ENCODE measurements at regions not wholly inside any gene's neighbourhood (a gene's known extent, or its start where the extent isn't known, plus 50 kb on each side); places are given as distances from the start of the nearest gene placed in this dataset.

GRCh38 chr3:15977598-15978232, 179.9 kb upstream of the ANKRD28 start:
- TF ChIP-seq GABPA (IDR thresholded peaks at IDR 0.05; ENCODE audit: low read depth) (no peak), USF2 (IDR thresholded peaks at IDR 0.05; ENCODE audit: borderline replicate concordance, low read depth, low read length) (no peak), NFIC (IDR thresholded peaks at IDR 0.05; ENCODE audit: low read depth, low read length) (no peak), CTCF (IDR thresholded peaks at IDR 0.05 in 2 of 3, conservative IDR thresholded peaks at IDR 0.05 in 1 of 3; ENCODE audit: control insufficient read depth in 2 of 3, extremely low read depth in 1 of 3, insufficient read depth in 1 of 3, low read depth in 3 of 3, low read length in 3 of 3) (no peak)

All from GM12878 (cell line).